Subcutaneous abdominal adipose tissue (tissue), 5 donors: ENCODE measurements at regions not wholly inside any gene's neighbourhood (a gene's known extent, or its start where the extent isn't known, plus 50 kb on each side); places are given as distances from the start of the nearest gene placed in this dataset.
"Not testable (repeated sequence)": the region's sequence is repeated elsewhere in the genome, so short reads cannot be mapped to it uniquely, and the experiment has no call there.

Source experiments
- H3K27ac ChIP-seq: one replicate; pipeline ENCODE4 v1.7.0; 2013; ENCODE audit warnings: low read depth, mild to moderate bottlenecking, inconsistent platforms, low read length, moderate library complexity
- H3K27me3 ChIP-seq, 5 donors: one replicate each; pipeline ENCODE4 v1.7.0; 2013; ENCODE audit warnings: low read length in 5 of 5, inconsistent platforms in 1 of 5; ENCODE audit not compliant: control insufficient read depth in 5 of 5, insufficient read depth in 4 of 5
- H3K36me3 ChIP-seq, 5 donors: one replicate each; pipeline ENCODE4 v1.7.0; 2013; ENCODE audit warnings: low read length in 5 of 5; ENCODE audit not compliant: control insufficient read depth in 5 of 5, insufficient read depth in 5 of 5
- H3K4me1 ChIP-seq, 5 donors: one replicate each; pipeline ENCODE4 v1.7.0; 2013; ENCODE audit warnings: low read length in 5 of 5, mild to moderate bottlenecking in 3 of 5, moderate library complexity in 1 of 5; ENCODE audit not compliant: control insufficient read depth in 5 of 5, insufficient read depth in 5 of 5
- H3K4me3 ChIP-seq, 5 donors: one replicate each; pipeline ENCODE4 v1.7.0; 2013; ENCODE audit warnings: low read length in 5 of 5, low read depth in 1 of 5
- H3K9ac ChIP-seq, 5 donors: one replicate each; pipeline ENCODE4 v1.7.0; 2013; ENCODE audit warnings: low read length in 5 of 5, mild to moderate bottlenecking in 4 of 5, moderate library complexity in 3 of 5
- H3K9me3 ChIP-seq, 5 donors: one replicate each; pipeline ENCODE4 v1.7.0; 2013; ENCODE audit warnings: low read length in 5 of 5; ENCODE audit not compliant: control insufficient read depth in 5 of 5
- donor health status: healthy.
- donor health status: healthy.
- donor health status: healthy.
- donor health status: healthy.
- donor health status: healthy.

- no peak overlapping the region for H3K4me3 ChIP-seq
- H3K27me3 ChIP-seq: peaks cover 0 to 11% (median 7%) of the 10 kb centered on the region in 5 donors
- no peaks in the 10 kb centered on the region for H3K9me3 ChIP-seq
- H3K4me1 ChIP-seq: no peaks in the 10 kb centered on the region
- no peaks in the 10 kb centered on the region for H3K36me3 ChIP-seq
- H3K9ac ChIP-seq: no peak overlapping the region
- no peak overlapping the region for H3K27ac ChIP-seq
Measured at GRCh38 chr11:44472916-44473315, 92.5 kb upstream of the CD82 start.

- Histone ChIP-seq H3K9ac (no peak overlapping the region), H3K36me3 (no peaks in the 10 kb centered on the region), H3K27ac (no peak overlapping the region), H3K27me3 (peaks cover 0 to 7% (median 6%) of the 10 kb centered on the region in 5 donors), H3K9me3 (no peaks in the 10 kb centered on the region), H3K4me1 (no peaks in the 10 kb centered on the region), H3K4me3 (no peak overlapping the region)
Measured at GRCh38 chr11:44474702-44475101, 90.8 kb upstream of the CD82 start.

GRCh38 chr11:44475114-44475686 lies 90.3 kb upstream of the CD82 start:
- Histone ChIP-seq H3K27me3 (peaks cover 0 to 7% (median 6%) of the 10 kb centered on the region in 5 donors), H3K9ac (no peak overlapping the region), H3K9me3 (no peaks in the 10 kb centered on the region), H3K4me3 (no peak overlapping the region), H3K27ac (no peak overlapping the region), H3K4me1 (no peaks in the 10 kb centered on the region), H3K36me3 (no peaks in the 10 kb centered on the region)

- H3K9me3 ChIP-seq, H3K27ac ChIP-seq, H3K9ac ChIP-seq, H3K4me3 ChIP-seq, H3K27me3 ChIP-seq, H3K4me1 ChIP-seq, H3K36me3 ChIP-seq: not testable (repeated sequence)
Measured at GRCh38 chr11:44482338-44482737, 83.1 kb upstream of the CD82 start.

- H3K4me3 ChIP-seq: no peak overlapping the region
- no peaks in the 10 kb centered on the region for H3K36me3 ChIP-seq
- H3K27me3 ChIP-seq: no peaks in the 10 kb centered on the region
- H3K9ac ChIP-seq: no peak overlapping the region
- H3K9me3 ChIP-seq: peaks cover 0 to 5% (median 2%) of the 10 kb centered on the region in 5 donors
- H3K27ac ChIP-seq: no peak overlapping the region
- peaks cover 0 to under 1% (median 0%) of the 10 kb centered on the region in 5 donors for H3K4me1 ChIP-seq
Measured at GRCh38 chr11:44483919-44484610, 81.4 kb upstream of the CD82 start.

- Histone ChIP-seq H3K36me3 (no peaks in the 10 kb centered on the region), H3K4me3 (no peak overlapping the region), H3K27ac (no peak overlapping the region), H3K9ac (no peak overlapping the region), H3K4me1 (peaks cover 0 to 3% (median 0%) of the 10 kb centered on the region in 5 donors), H3K27me3 (peaks cover 0 to 4% (median 0%) of the 10 kb centered on the region in 5 donors), H3K9me3 (peaks cover 0 to 5% (median 2%) of the 10 kb centered on the region in 5 donors)
Measured at GRCh38 chr11:44488165-44488965, 77.1 kb upstream of the CD82 start.

GRCh38 chr11:44493383-44493782 lies 72.1 kb upstream of the CD82 start:
- Histone ChIP-seq H3K4me3 (no peak overlapping the region), H3K9me3 (no peaks in the 10 kb centered on the region), H3K4me1 (peaks cover 2 to 14% (median 10%) of the 10 kb centered on the region in 5 donors), H3K36me3 (no peaks in the 10 kb centered on the region), H3K9ac (no peak overlapping the region), H3K27me3 (peaks cover 0 to 4% (median 0%) of the 10 kb centered on the region in 5 donors), H3K27ac (no peak overlapping the region)

- Histone ChIP-seq H3K36me3 (no peaks in the 10 kb centered on the region), H3K9ac (no peak overlapping the region), H3K27ac (no peak overlapping the region), H3K4me3 (no peak overlapping the region), H3K27me3 (peaks cover 0 to 4% (median 0%) of the 10 kb centered on the region in 5 donors), H3K9me3 (no peaks in the 10 kb centered on the region), H3K4me1 (peaks cover 2 to 15% (median 10%) of the 10 kb centered on the region in 5 donors)
Measured at GRCh38 chr11:44493930-44494329, 71.5 kb upstream of the CD82 start.

- H3K36me3 ChIP-seq: no peaks in the 10 kb centered on the region
- no peak overlapping the region for H3K9ac ChIP-seq
- no peak overlapping the region for H3K4me3 ChIP-seq
- peaks cover 0 to 4% (median 0%) of the 10 kb centered on the region in 5 donors for H3K27me3 ChIP-seq
- H3K27ac ChIP-seq: no peak overlapping the region
- H3K4me1 ChIP-seq: peaks cover 2 to 15% (median 10%) of the 10 kb centered on the region in 5 donors
- no peaks in the 10 kb centered on the region for H3K9me3 ChIP-seq
Measured at GRCh38 chr11:44494785-44495184, 70.7 kb upstream of the CD82 start.

GRCh38 chr11:44496391-44496790 lies 69.1 kb upstream of the CD82 start:
- no peak overlapping the region for H3K27ac ChIP-seq
- H3K9me3 ChIP-seq: no peaks in the 10 kb centered on the region
- H3K4me1 ChIP-seq: peaks cover 2 to 15% (median 10%) of the 10 kb centered on the region in 5 donors
- H3K27me3 ChIP-seq: peaks cover 0 to 4% (median 0%) of the 10 kb centered on the region in 5 donors
- no peaks in the 10 kb centered on the region for H3K36me3 ChIP-seq
- H3K4me3 ChIP-seq: no peak overlapping the region
- H3K9ac ChIP-seq: no peak overlapping the region
